ENCODE measurements at regions not wholly inside any gene's neighbourhood (a gene's known extent, or its start where the extent isn't known, plus 50 kb on each side); places are given as distances from the start of the nearest gene placed in this dataset.
"Not testable (repeated sequence)": the region's sequence is repeated elsewhere in the genome, so short reads cannot be mapped to it uniquely, and the experiment has no call there.

- TF ChIP-seq, protein P1, sequence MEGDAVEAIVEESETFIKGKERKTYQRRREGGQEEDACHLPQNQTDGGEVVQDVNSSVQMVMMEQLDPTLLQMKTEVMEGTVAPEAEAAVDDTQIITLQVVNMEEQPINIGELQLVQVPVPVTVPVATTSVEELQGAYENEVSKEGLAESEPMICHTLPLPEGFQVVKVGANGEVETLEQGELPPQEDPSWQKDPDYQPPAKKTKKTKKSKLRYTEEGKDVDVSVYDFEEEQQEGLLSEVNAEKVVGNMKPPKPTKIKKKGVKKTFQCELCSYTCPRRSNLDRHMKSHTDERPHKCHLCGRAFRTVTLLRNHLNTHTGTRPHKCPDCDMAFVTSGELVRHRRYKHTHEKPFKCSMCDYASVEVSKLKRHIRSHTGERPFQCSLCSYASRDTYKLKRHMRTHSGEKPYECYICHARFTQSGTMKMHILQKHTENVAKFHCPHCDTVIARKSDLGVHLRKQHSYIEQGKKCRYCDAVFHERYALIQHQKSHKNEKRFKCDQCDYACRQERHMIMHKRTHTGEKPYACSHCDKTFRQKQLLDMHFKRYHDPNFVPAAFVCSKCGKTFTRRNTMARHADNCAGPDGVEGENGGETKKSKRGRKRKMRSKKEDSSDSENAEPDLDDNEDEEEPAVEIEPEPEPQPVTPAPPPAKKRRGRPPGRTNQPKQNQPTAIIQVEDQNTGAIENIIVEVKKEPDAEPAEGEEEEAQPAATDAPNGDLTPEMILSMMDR (conservative IDR thresholded peaks at IDR 0.05; ENCODE audit: low read depth, low read length) = not testable (repeated sequence)
- not testable (repeated sequence) for TF ChIP-seq EZH2 (IDR thresholded peaks at IDR 0.05; ENCODE audit: borderline replicate concordance, low read depth, low read length, poor library complexity, severe bottlenecking)
Measured at GRCh38 chr20:30300220-30300642, 957.2 kb upstream of the DEFB115 start.
